Tibial artery (tissue), 4 donors: ENCODE measurements at regions not wholly inside any gene's neighbourhood (a gene's known extent, or its start where the extent isn't known, plus 50 kb on each side); places are given as distances from the start of the nearest gene placed in this dataset.

ENCODE experiments used
- DNase-seq, 2 donors: peaks; one replicate each; pipeline ENCODE4 v3.0.0-alpha.2; 2019
- H3K27ac ChIP-seq, 2 donors: fragments of 200-600 bp; sonication (generic) in 1 of 2; 1 replicate in 1 of 2; 2 replicates in 1 of 2; pipeline ENCODE4 v1.5.1; 2018 to 2019; ENCODE audit warnings: mild to moderate bottlenecking in 1 of 2
- H3K27me3 ChIP-seq, 2 donors: fragments of 200-600 bp; sonication (generic) in 1 of 2; one replicate each; pipeline versions ENCODE4 v1.5.1 to v1.6.0; 2016 to 2019
- H3K36me3 ChIP-seq, 3 donors: fragments of 200-600 bp; sonication (generic) in 2 of 3; one replicate each; pipeline ENCODE4 v1.5.1; 2016 to 2019; ENCODE audit warnings: mild to moderate bottlenecking in 2 of 3
- H3K4me1 ChIP-seq, 4 donors: fragments of 200-600 bp; sonication (generic) in 2 of 4; 1 replicate in 3 of 4; 2 replicates in 1 of 4; pipeline ENCODE4 v1.5.1; 2016 to 2019
- H3K4me3 ChIP-seq, 2 donors: fragments of 200-600 bp; sonication (generic) in 1 of 2; 1 replicate in 1 of 2; 2 replicates in 1 of 2; pipeline ENCODE4 v1.5.1; 2018 to 2019; ENCODE audit warnings: mild to moderate bottlenecking in 2 of 2
- H3K9me3 ChIP-seq, 3 donors: fragments of 200-600 bp; sonication (generic) in 1 of 3; one replicate each; pipeline ENCODE4 v1.5.1; 2016 to 2019
- intact Hi-C: fragments of 100-400 bp; cut with DNase I; formaldehyde crosslinking; loops from one replicate; pipeline ENCODE4 v1.15.0; 2023; ENCODE audit warnings: low total_unique reads
- TF ChIP-seq, protein P1 (sequence below), 2 experiments: fragments of 200-600 bp in 1 of 2; fragments of 450-650 bp in 1 of 2; IDR thresholded peaks; one replicate each; pipeline ENCODE4 v1.5.1; 2017 to 2019; ENCODE audit warnings: antibody characterized with exemption in 2 of 2, mild to moderate bottlenecking in 1 of 2, moderate library complexity in 1 of 2

DNA sequence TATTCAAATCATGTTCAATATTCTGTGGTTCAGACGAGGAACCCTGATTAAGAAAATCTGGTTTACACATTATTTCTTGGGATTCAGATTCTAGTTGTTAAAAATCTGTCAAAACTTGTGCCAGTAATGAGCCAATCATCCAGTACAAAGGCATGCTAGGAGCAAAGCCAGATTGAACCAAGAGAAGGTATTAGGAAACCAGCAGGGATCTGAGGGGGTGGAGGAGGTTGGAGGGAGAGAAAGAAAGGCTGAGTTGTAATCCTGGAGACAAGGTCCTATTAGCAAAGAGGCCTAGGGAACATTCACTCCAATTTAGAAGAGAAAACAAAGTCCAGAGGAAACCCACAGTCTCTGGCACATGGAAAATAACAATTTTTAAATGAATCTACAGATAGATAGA lies 352.9 kb downstream of the LTN1 start:
- intact Hi-C loops: no loop called here
- H3K27ac ChIP-seq: peak overlapping the region; percentile 36 to 43
- no peaks in the 10 kb centered on the region for H3K36me3 ChIP-seq
- H3K4me3 ChIP-seq: no peak overlapping the region
- no peaks in the 10 kb centered on the region for H3K27me3 ChIP-seq
- peaks cover 0 to 31% (median 6%) of the 10 kb centered on the region in 4 donors for H3K4me1 ChIP-seq
- DNase-seq: no peak
- TF ChIP-seq, protein P1, sequence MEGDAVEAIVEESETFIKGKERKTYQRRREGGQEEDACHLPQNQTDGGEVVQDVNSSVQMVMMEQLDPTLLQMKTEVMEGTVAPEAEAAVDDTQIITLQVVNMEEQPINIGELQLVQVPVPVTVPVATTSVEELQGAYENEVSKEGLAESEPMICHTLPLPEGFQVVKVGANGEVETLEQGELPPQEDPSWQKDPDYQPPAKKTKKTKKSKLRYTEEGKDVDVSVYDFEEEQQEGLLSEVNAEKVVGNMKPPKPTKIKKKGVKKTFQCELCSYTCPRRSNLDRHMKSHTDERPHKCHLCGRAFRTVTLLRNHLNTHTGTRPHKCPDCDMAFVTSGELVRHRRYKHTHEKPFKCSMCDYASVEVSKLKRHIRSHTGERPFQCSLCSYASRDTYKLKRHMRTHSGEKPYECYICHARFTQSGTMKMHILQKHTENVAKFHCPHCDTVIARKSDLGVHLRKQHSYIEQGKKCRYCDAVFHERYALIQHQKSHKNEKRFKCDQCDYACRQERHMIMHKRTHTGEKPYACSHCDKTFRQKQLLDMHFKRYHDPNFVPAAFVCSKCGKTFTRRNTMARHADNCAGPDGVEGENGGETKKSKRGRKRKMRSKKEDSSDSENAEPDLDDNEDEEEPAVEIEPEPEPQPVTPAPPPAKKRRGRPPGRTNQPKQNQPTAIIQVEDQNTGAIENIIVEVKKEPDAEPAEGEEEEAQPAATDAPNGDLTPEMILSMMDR (IDR thresholded peaks at IDR 0.05): no peak
- no peaks in the 10 kb centered on the region for H3K9me3 ChIP-seq

DNA sequence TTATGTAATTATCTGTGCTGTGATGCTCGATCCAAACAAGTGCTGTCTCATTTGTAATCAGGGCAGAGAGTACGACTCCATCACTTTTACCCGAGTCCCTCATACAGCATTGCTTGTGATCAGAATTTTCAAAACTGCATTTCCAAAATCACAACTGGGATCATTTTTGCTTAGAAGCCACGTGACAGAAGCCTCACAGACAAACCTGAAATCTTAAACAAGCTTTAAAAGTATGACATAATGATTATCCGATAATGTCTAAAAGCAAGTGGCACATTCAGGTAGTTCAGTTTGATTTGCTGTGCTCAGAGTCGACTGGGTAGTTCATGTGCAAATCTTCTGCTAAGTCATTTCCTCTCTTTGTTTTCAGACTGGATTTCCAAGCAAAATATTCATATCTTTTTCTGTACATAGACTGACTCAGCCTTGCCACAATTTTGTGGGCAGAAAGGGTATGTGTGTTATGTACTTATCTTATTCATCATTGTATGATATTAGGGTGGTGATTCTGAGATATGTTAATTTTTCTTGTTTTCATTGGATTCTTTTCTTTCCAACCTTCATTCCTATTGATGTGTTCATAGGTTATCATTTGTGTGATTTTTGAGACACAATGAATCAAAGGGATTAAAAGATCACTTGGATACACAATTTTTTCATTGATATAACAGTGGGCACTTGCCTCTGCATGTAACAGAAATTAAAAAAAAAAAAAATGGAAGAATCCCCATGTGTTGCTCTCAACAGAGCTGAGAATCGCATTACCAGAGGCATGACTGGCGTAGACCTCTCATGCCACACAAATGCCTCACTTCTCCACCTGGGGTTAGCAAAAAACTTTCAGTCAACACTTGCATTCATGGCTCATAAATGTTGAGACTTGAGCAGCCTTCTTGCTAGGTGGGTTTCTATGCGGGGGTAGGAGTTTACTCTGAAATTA lies 355.7 kb downstream of the LTN1 start:
- no peak for DNase-seq
- TF ChIP-seq, protein P1 (IDR thresholded peaks at IDR 0.05): no peak
- Histone ChIP-seq H3K36me3 (no peaks in the 10 kb centered on the region), H3K27me3 (no peaks in the 10 kb centered on the region), H3K27ac (peak overlapping the region; percentile 25 to 79), H3K4me3 (no peak overlapping the region), H3K4me1 (peaks cover 0 to 58% (median 25%) of the 10 kb centered on the region in 4 donors), H3K9me3 (no peaks in the 10 kb centered on the region)
- intact Hi-C loops: no loop called here

DNA sequence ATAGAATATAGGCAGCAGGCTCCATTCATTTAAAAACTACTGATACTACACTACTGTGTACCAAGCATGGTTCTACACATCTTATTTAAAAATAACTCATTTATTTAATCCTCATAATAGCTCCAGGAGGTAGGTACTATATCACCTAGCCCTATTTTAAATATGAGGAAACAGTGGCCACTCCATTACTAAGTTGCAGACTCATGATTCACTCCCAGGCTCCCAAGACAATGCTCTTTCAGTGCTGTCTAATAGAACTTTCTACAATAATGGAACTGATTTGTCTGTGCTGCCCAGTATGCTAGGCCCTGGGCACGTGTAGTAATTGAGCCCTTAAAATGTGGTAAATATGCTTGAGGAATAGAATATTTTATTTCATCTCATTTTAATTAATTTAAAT lies 357.1 kb downstream of the LTN1 start:
- TF ChIP-seq, protein P1 (IDR thresholded peaks at IDR 0.05): no peak
- Histone ChIP-seq H3K27me3 (no peaks in the 10 kb centered on the region), H3K4me3 (no peak overlapping the region), H3K9me3 (no peaks in the 10 kb centered on the region), H3K36me3 (no peaks in the 10 kb centered on the region), H3K27ac (peak overlapping the region; percentile 73 to 79), H3K4me1 (peaks cover 0 to 57% (median 26%) of the 10 kb centered on the region in 4 donors)
- no peak for DNase-seq
- intact Hi-C loops: no loop called here

DNA sequence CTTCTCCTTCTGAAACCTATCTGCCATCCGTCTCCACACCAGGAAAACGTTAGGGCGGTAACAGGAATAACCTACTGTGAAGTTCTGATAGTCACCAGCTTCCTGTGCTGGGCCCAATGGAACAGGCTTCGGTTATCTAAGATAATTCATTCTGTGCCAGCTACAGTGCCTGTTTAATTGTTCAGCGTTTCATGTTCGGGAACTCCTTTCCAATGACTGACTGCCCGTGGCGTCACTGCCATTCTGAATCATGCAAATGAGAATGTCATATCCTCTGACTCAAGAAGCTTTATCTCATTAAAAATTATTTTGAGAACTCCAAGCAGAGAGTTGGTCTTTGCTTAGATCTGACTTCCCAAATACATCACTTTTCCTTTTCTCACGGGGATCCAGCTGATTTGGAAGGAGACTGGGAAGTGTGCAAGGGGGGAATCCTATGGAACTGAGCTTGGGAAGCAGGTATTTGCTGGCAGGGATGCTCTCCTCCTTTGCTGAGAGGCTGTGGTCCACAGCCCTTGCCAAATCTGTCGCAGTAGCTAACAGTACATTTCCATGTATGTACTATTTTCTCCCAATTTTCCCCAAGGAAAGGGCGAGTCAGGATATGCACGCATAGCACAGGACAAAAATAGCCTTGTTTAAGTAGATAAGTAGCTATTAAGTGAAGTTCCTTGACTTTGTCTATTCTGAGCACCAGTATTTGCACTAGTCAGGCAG lies 358.7 kb downstream of the LTN1 start:
- H3K27me3 ChIP-seq: no peaks in the 10 kb centered on the region
- no peak overlapping the region for H3K4me3 ChIP-seq
- peak overlapping the region; percentile 73 to 79 for H3K27ac ChIP-seq
- no peaks in the 10 kb centered on the region for H3K9me3 ChIP-seq
- peaks cover 0 to 48% (median 26%) of the 10 kb centered on the region in 4 donors for H3K4me1 ChIP-seq
- H3K36me3 ChIP-seq: no peaks in the 10 kb centered on the region
- TF ChIP-seq, protein P1 (IDR thresholded peaks at IDR 0.05): no peak
- peak; percentile 45 to 70 for DNase-seq
- intact Hi-C loops: no loop called here

DNA sequence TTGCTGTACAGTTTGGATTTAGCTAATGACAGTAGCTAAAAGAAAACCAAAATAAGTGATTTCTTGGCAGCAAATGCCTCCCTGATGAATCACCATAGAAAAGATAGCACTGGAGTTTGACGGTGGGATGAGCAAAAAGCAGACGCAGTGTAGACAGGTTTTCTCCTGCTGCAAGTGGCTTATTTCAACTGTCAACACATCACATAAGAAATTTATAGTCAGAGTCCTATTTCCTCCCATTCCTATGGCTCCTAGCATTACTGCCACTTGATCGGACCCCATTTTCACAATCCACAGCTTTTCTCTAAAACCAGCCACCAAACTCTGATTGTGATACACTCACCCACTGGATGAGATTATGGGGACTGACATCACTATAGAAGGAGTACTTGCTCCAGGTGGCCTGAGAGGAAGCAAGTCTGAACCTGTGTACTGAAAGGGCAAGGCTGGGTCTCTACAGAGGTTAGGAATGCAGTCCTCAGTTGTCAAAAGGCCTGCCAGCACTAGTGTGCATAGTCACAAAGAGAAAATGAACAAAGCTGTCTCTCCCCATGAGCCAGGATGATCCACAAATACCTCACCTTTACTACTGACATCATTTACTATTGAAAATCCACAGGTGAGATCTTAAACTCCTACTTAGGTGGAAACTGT lies 359.8 kb downstream of the LTN1 start:
- Histone ChIP-seq H3K4me3 (no peak overlapping the region), H3K36me3 (no peaks in the 10 kb centered on the region), H3K9me3 (no peaks in the 10 kb centered on the region), H3K4me1 (peaks cover 0 to 51% (median 26%) of the 10 kb centered on the region in 4 donors), H3K27me3 (no peaks in the 10 kb centered on the region), H3K27ac (peak overlapping the region; percentile 73 to 79)
- intact Hi-C loops: no loop called here
- TF ChIP-seq, protein P1 (IDR thresholded peaks at IDR 0.05): no peak
- DNase-seq: no peak
